ENCODE measurements at regions not wholly inside any gene's neighbourhood (a gene's known extent, or its start where the extent isn't known, plus 50 kb on each side); places are given as distances from the start of the nearest gene placed in this dataset.

DNA sequence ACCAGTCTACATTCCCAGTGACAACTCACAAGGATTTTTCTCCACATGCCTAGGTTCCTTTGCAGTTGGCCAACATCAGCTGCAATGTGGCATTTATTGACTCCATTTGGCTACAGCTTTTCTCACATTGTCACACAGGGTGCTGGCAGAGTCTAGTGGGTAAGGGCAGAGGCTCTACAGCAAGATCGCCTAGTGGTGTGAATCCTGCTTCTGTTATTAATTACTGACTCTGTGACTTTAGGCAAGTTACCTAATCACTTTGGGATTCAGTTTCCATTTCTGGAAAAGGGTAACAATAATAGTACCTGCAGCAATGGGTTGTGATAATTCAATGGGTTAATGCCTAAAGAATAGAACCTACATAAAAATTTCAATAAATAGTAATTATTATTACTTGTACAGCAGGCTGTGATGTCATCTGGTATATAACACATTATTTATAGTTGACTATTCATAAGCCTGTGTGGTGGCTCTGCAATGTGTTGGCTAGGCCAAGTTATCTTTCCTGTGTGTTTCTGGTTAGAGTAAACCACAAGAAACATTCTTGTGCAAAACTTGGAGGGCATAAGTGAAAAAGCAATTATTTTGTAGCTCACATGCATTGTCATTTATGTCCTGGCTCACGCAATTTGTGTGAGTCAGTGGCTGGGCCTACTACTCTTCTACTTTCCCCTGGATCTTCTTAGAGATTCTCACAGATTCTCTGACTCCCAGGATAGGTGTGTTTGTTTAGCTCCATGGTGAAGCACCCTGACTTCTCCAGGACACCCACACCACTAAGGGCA lies 59.5 kb downstream of the PTGS2 start:
- DNase-seq: no peak

DNA sequence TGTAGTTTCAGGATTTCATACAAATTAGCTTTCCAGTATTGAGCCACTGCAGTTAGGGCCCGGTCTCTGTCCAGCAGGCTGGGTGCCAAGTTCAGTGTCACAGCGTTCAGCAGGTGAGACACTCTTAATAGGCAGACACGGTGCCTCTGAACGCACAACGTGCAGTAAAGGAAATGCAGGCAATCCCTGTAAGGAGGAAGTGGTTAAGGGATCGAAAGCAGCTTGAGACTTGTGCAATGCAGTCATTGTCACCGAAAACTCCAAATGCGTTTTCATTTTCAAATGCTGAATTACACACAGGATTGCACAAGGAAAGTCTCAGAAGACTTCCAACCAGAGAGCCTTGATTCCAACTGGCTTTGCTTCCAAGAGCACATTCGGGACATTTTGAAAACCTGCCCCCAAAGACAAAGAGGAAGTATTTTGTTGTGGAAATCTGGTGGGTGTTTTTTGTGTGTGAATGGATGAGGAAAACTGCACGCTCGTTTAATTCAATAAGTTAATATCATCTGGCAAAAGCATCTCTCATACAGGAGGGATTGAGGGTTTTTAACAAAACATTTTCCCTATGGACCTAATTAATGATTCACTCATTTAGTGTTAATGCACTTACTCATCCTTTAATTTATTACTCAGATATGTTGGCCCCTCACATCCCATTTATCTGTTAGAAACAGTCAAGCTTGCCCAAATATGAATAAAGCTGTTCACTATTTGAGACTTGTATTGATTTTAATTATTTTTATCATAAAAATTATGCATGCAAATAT lies 61.6 kb downstream of the PTGS2 start:
- peak; percentile 21 for DNase-seq

DNA sequence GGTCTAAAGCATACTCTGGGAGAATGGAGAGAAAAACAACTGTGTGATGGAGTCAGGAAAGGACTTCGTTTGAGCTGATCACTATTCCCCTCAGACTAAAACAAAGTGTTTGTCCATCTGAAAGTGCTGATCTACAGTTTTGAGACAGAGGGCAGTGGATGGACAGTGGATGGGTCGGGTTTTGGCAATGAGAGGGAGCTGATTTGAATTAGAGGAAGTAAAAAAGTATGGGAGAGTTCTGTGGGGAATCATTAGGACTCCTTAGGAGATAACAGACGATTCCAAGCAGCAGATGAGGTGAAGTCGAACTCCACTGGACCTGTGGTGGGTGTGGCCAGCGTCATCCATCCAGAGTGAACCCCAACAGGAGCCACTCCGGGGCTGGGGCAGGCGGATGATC lies 62.3 kb downstream of the PTGS2 start:
- DNase-seq: peak; percentile 5

DNA sequence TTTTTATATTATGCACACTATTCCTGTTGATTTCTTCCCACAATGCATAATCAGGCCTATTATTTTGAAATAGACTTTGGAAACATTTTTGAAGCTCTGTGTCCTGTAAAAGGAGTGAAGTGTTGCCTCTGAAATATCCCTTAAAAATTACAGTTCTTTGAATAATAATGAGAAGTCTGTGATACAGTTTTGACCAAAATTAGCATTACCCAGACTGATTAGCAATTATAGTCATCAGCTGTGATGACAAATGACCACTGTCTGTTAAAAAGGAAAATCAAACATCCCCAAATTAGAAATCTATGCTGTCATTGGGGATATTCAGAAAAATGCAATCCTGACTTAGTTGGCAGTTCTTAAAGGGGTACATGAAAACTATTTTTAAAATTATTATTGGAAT lies 63.7 kb downstream of the PTGS2 start:
- no peak for DNase-seq

DNA sequence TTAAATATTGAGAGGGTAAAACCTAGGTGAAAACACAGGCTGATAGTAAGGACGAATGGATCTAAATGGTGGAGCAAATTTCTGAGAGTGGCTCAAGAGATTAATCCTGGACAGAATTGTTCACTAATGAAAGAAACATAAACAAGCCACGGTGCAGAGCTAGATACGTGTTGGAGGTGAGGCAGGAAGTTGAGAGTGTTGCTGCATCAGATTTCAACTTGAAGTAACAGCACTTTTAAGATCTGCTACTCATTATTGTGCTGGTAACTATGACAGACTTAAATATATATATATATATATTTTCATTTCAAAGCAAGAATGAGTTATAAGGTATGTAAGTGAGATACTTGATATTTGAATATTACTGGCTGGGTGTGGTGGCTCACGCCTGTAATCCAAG lies 64.9 kb downstream of the PTGS2 start:
- no peak for DNase-seq

DNA sequence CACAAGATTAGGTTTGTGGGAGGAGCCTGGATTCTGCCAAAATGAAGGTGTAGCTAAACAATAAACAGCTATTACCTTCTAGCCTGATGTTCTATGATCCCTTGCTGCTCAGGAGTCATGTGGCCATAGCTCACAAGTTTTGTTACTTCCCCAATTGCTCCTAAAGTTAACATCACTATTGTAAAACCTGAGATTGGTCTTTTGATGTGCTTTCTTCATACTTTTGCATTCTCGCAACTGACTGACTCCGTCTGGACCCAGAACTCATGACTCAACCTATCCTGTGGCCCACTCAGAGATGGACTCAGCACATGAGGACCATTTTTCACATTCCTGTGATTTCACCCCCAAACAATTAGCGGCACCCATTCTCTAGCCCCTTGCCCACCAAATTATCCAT lies 69.1 kb downstream of the PTGS2 start:
- DNase-seq: no peak

DNA sequence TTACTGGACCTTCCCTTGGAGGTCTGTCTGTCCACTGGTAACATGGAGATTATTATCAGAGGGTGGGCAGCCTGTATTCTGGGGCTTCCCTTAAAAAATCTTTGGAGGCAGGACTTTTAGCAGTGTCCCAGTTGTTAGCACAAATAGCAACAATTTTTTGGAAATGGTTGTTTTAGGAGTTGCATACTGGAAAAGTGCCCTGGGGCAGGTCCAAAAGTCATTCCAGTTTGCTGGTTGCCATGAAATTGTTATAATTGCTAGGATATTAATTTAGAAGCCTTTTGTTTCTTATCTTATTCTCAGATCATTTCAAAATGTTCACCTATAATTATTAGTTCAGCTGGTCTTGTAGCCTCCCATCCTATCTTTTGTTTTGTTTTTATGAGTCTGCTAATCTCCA lies 71.0 kb downstream of the PTGS2 start:
- no peak for DNase-seq

DNA sequence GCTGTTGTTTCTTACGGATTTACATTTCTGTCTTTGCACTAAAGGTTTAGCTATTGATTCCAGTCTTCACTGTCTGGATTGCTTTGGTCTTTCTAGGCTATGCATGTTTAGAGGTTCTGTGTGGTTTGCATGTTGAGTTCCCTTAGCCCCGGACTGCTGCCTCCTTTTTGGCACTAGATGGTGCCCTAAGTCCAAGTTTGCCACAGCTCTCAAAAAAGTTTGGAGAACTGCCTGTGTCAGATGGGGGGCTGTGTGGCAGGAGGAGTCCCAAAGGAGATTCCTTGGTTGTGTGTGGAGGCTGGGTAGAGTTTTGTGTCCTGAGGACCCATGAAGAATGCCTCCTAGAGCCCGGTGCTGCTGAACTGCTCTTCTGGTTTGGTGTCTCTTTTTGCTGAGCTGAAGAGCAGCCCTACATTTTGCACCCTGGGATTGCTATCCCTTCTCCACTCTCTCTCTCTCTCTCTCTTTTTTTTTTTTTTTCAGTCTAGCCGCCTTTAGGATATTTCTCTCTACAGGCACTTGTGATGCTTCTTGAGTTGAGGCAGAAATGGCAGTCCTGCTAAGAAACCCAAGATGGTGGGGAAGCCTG lies 74.4 kb downstream of the PTGS2 start:
- peak; percentile 15 for DNase-seq

DNA sequence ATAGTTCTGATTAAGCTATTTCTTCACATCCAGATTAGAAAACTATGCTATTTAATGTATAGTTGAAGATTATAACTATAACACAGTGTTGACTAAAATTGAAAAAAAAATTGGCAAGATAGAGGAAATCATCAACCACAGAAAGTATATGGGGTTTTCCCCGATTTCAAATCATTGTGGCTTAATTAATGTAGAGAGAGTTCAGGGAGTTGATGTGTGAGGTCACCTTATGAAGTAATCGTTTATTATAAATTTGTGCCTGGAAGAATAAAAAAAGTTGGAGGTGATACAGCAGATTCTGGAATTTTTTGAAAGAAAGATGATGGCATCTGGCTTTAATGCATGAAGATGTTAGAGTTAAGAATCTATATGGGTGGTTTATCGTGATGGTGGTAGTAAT lies 84.3 kb downstream of the PTGS2 start:
- DNase-seq: no peak

DNA sequence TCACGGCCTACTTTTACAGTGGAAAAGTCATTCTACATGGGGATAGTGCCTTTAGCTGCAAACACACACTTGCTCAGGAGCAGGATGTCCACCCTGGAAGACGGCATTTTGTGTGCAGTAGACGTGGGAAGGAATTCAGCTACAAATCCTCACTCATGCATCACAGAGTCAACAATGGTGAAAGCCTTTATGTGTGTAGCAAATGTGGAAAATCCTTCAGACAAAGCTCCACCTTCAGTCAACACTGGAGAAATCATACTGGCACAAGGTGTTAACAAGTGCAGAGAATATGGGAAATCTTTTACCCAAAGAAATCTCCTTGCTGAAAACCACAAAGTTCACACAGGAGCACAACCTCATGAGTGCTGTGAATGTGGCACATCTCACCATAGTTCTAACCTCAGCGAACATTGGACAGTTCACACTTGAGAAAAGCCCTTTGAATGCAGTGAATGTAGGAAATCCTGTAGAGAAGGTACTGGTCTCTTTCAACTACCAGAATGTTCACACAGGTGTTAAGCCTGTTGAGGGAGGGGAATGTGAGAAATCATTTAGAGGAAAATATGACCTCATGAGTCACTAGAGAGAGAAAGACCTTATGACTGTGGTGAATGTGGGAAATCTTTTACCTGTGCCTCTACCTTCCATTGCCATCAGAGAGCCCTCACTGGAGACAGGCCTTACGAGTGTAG lies 101.8 kb downstream of the PTGS2 start:
- DNase-seq: peak; percentile 36

DNA sequence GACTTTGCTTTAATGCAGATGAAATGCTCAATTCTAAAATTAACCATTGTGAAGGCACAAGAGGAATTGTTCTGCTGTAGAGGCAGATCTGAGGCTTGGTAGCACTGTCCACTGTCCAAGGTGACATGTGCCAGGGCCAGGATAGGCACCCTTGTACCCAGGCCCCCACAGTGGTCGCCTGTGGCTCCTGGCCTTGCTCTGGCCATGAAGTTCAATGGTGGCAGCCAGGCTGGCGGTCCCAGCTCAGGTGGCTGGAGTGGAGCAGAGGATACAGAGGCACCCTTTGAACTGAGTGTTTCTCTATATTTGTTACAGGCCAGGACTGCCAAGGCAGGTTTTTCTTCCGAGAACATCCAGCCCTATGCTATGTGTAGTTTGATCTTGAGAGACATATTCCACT lies 102.6 kb downstream of the PTGS2 start:
- no peak for DNase-seq

DNA sequence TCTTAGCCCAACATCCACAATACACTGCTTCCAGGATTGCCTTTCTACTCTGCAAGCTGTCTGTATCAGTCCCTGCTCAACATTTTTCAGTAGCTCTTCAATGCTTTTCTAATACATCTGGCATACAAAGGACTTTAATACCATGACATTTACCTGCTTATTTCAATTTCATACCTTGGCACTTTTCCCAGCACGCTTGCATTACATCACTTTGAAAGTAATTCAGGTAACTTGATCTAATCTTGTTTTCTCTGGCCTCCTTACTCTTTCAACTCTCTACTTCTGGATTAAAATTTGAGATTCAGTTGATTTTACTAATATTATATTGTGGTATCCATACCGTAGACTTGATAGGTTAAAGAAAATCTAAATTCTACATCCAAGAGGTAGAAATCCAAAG lies 103.0 kb downstream of the PTGS2 start:
- DNase-seq: peak; percentile 63

DNA sequence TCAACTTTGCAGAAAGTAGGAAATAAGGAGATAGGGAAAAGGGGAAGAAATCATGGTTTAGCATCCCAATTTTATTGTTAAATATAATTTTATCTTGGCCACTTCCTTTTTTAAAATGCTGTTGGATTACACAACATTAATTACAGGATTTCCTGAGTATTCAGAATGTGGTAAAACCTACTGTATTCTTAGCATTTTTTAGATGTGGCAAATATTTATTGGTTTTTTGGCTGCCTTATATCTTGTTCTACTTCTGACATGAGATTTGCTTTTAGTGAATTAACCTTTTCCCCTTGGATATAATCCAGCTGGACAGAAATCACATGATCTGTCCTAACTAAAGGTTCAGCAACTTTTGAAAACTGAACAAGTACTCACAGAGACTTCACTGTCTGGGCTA lies 104.9 kb downstream of the PTGS2 start:
- no peak for DNase-seq

DNA sequence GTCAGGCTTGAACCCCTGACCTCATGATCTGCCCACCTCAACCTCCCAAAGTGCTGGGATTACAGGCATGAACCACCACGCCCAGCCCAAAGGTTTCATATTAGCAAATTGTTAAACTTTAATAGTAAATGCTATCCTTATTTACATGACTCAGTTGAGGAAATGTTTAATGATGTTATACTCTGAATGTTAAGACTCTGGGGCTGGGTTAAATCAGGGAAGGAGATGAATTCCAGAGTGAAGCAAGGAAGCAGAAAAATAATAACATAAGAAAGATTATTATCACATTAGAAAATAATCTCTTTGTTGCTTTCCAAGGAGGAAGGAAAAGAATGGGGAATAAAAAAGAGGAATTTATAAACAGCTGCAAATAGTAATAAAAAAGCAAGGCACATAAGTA lies 105.3 kb downstream of the PTGS2 start:
- no peak for DNase-seq

DNA sequence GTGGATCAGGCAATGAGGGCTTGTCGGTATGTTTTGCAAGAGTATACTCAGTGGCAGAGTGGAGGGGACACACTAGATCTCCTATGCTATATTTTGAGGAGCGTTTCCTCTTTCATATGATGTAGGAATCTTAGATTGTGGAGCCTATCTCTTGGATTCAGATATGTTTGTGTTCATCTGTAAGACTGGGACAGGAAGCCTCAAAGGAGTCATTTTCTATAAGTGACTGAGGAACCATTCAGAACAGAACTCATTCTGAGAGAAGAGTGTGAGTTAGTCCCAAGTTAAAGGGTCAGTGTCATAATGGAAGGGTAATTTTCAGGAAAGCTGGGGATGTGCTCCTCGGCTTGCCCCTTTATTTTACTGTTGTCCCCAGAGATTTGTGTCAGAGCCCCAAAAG lies 107.7 kb downstream of the PTGS2 start:
- no peak for DNase-seq

DNA sequence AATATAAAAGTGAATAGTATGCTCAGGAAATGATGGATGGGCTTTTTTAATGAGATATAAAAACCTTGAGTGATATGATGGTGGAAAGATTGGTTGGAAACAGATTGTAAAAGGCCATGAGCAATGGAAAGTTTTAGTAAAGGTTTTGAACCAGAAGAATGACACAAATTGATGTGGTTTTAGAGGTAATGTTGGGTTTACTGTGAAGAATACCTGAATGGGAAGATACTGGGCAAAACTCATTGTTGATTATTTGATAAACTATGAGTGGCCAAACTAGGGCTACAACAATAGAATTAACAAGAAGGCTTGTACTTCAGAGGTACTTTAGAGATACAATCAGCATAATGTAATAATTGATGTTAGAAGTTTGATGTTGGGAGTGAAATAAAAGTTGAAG lies 108.5 kb downstream of the PTGS2 start:
- no peak for DNase-seq

DNA sequence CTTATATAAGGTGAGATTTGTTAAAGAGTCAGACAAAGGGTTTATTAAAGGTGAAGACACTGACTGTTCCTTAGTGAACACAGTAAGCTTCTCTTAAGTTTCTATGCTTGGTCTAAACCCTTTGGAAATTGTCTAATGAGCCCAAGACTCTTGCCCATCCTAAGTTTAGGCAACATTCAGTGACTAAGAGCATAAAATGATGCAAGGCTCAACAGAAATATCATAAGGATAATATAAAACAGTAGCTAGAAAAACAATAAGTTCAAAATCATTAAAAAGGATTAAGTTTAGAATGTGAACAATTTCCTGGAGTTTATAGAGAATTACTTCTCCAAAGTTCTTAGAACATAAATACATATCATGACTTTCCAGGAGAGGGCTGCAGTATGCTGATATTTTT lies 108.9 kb upstream of the PDC start:
- no peak for DNase-seq

DNA sequence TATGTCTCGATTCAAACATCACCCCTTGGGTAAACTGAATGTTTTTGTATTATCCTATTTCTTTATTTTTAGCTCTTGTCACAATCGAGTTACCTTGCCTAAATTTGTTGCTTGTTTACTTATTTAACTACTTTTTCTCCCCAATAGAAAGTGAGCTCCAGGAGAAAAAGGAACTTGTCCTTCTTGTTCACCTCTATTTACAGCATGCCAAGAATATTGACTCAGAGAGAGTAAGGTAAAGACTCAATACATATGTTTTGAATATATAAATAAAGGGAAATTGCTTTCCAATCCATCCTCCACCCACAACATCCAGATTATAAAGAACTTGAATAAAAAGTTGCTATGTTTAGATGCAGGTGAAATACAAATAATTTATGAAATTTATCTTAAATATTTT lies 107.3 kb upstream of the PDC start:
- no peak for DNase-seq

DNA sequence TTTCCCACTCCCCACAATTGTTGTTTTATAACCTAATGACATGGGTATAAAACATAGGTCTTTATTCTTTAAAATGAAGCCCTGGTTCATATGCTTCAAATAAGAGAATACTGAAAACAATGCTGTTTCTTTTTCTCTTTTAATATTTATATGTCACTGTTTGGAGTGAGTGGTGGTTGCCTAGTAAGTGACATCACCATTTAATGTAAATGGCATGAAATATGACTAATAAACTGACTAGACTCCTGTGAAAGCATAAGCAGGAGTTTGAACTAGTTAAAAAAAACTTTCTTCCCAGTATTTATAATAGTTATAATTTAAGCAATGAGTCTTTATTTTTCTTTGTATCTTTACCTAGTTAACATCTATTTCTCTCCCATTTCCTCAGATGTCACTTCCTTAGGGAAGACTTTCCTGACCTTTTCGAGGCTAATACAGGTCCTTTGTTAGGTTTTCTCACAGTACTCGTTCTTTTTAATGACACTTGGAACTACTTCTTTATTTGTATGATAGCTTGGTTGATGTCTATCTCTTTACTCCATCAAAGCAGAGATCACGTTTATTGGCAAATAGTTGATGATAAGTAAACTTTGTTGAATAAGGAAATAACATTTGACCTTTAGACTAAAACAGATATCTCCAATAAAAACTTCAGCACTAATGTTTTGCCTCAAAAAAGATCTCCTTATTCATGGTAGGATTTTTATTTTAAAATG lies 105.4 kb upstream of the PDC start:
- no peak for DNase-seq

DNA sequence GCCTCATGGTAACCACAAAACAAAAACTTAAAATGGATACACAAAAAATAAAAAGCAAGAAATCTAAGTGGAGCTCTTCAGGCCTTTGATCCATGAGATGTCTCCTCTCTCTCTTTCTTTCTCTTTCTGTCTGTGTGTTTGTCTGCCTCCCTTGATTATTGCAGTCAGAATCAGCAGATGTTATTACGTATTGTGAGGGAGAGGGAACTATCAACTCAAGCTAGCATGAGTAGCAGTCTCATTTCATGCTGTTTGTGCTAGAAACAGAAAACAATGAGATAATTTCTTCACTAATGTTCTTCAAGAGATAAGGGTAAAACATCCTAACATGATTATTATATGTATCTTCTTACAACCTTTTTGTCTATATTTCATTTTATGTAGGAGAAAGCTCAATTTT lies 103.7 kb upstream of the PDC start:
- no peak for DNase-seq

DNA sequence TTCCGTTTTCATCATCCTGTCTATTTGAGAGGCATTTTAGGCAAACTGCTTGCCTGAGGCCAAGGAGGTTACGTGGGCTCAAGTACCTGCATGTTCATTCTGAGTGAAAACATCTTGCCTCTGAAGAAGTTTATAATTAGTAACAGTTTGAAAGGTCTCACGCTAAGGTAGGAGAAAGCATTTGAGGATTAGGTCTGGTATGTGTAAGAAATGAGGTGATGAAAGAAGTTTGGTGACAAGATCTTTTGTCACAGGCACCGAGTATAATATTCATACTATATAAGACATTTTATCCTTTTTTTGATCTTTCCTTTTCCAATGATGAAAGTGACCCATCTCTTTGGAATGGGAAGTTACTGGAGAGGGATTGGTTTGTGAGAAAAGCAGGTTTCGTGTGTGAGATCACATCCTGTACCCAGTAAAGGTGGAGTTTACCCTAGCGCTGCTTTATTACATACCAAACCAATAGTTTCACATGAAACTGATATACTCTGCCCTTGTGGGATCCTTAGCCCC lies 98.7 kb upstream of the PDC start:
- peak; percentile 46 for DNase-seq

DNA sequence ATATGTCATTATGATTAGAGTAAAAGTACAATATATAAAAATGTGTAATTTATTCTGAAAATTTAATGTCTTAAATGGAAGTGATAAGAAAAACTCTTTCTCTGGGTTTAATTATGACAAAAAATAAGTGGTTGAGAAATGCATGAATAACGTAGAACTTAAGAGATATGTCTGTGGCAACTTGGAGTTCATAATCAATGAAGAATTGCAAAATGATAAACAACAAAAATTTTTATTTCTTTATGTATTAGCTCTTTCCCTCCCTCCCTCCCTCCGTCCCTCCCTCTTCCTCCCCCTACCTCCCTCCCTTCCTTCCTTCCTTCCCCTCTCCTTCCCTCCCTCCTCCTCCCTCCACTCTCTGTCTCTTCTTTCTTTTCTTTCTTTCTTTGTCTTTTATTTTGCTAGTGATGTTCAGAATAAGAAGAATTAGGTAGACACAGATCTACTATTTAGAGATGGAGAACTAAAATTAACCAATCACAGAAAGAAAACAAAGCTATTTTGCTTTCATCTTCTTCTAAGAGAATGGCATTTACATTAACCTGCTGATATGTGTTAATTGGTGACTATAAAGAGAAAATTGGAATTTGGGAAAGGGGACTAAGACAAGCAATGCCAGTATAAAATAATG lies 96.3 kb upstream of the PDC start:
- DNase-seq: no peak
